ENCODE measurements at regions not wholly inside any gene's neighbourhood (a gene's known extent, or its start where the extent isn't known, plus 50 kb on each side); places are given as distances from the start of the nearest gene placed in this dataset.

- H3K4me3 ChIP-seq (replicated peaks in 1 of 3; ENCODE audit: insufficient read depth in 1 of 3, low read depth in 2 of 3, low read length in 3 of 3): no peak overlapping the region
- intact Hi-C loops (cut with micrococcal nuclease; ENCODE audit: unreplicated experiment) (no loop called here), in situ Hi-C loops (cut with HindIII; ENCODE audit: extremely low pct_ligation_motif_present, low pct_unique_long_range_greater_than_20kb) (no loop called here)
- POLR2A ChIA-PET: no interaction called here
- BruUV-seq (replicated peaks): no TSS peak
- FAIRE-seq (no peak), DNase-seq (ENCODE audit: low spot score) (no peak), ATAC-seq (no peak)
- H4K20me1 ChIP-seq (ENCODE audit: insufficient read depth, low read length): no peaks in the 10 kb centered on the region
- no peaks in the 10 kb centered on the region for H3K79me2 ChIP-seq (ENCODE audit: insufficient read depth, low read length)
- H3K4me1 ChIP-seq (ENCODE audit: insufficient read depth, low read length): no peaks in the 10 kb centered on the region
- no peak overlapping the region for H2AFZ ChIP-seq (ENCODE audit: low read length)
- no peak overlapping the region for H3K27ac ChIP-seq (ENCODE audit: extremely low read length, insufficient read depth, low read length)
- 17% methylated on average over 1 of the region's 1 CpG for WGBS (ENCODE audit: low lambda C conversion rate)
- H3K4me2 ChIP-seq (ENCODE audit: low read depth, low read length): no peak overlapping the region
- no peaks in the 10 kb centered on the region for H3K27me3 ChIP-seq (ENCODE audit: control insufficient read depth in 1 of 2, insufficient read depth in 2 of 2, low read length in 2 of 2)
- CTCF ChIA-PET (ENCODE audit: low intra/inter-chr PET ratio, low total read pairs): no interaction called here
- H3K36me3 ChIP-seq (replicated peaks in 1 of 2; ENCODE audit: control insufficient read depth in 1 of 2, insufficient read depth in 2 of 2, low read length in 2 of 2): no peaks in the 10 kb centered on the region
- H3K9ac ChIP-seq (ENCODE audit: insufficient read depth, low read depth, low read length): no peak overlapping the region
- no peak for TF ChIP-seq IRF1 (CRISPR knock-in tag; IDR thresholded peaks at IDR 0.05; ENCODE audit: low read depth)
- no peaks in the 10 kb centered on the region for H3K9me3 ChIP-seq (ENCODE audit: low read length)
Measured at GRCh38 chr18:53997064-53997463, 227.4 kb downstream of the MBD2 start.

GRCh38 chr18:53994016-53994415 lies 230.5 kb downstream of the MBD2 start:
- Histone ChIP-seq H3K9me3 (ENCODE audit: low read length) (no peaks in the 10 kb centered on the region), H3K4me1 (ENCODE audit: insufficient read depth, low read length) (no peaks in the 10 kb centered on the region), H3K4me2 (ENCODE audit: low read depth, low read length) (no peak overlapping the region), H3K36me3 (replicated peaks in 1 of 2; ENCODE audit: control insufficient read depth in 1 of 2, insufficient read depth in 2 of 2, low read length in 2 of 2) (no peaks in the 10 kb centered on the region), H3K27ac (ENCODE audit: extremely low read length, insufficient read depth, low read length) (no peak overlapping the region), H2AFZ (ENCODE audit: low read length) (no peak overlapping the region), H3K4me3 (replicated peaks in 1 of 3; ENCODE audit: insufficient read depth in 1 of 3, low read depth in 2 of 3, low read length in 3 of 3) (no peak overlapping the region), H4K20me1 (ENCODE audit: insufficient read depth, low read length) (no peaks in the 10 kb centered on the region), H3K79me2 (ENCODE audit: insufficient read depth, low read length) (no peaks in the 10 kb centered on the region), H3K27me3 (ENCODE audit: control insufficient read depth in 1 of 2, insufficient read depth in 2 of 2, low read length in 2 of 2) (no peaks in the 10 kb centered on the region), H3K9ac (ENCODE audit: insufficient read depth, low read depth, low read length) (no peak overlapping the region)
- in situ Hi-C loops (cut with HindIII; ENCODE audit: extremely low pct_ligation_motif_present, low pct_unique_long_range_greater_than_20kb) (no loop called here), intact Hi-C loops (cut with micrococcal nuclease; ENCODE audit: unreplicated experiment) (no loop called here)
- ATAC-seq: no peak
- no peak for FAIRE-seq
- WGBS (ENCODE audit: low lambda C conversion rate): 0% methylated on average over 2 of the region's 2 CpGs
- POLR2A ChIA-PET: no interaction called here
- CTCF ChIA-PET (ENCODE audit: low intra/inter-chr PET ratio, low total read pairs): no interaction called here
- TF ChIP-seq ZFP62 (CRISPR knock-in tag; IDR thresholded peaks at IDR 0.05) (no peak), HNF4G (IDR thresholded peaks at IDR 0.05; ENCODE audit: borderline replicate concordance, low read depth, low read length) (no peak), HNF4G (CRISPR knock-in tag; IDR thresholded peaks at IDR 0.05; ENCODE audit: borderline replicate concordance, low read depth) (no peak), ZNF33A (CRISPR knock-in tag; IDR thresholded peaks at IDR 0.05; ENCODE audit: borderline replicate concordance) (no peak), TEAD2 (CRISPR knock-in tag; IDR thresholded peaks at IDR 0.05) (no peak), THAP9 (CRISPR knock-in tag; IDR thresholded peaks at IDR 0.05; ENCODE audit: borderline replicate concordance) (no peak)
- no TSS peak for BruUV-seq (replicated peaks)
- DNase-seq (ENCODE audit: low spot score): no peak

Data from HepG2 (cell line).